AG04450 (cell line): ENCODE measurements at regions not wholly inside any gene's neighbourhood (a gene's known extent, or its start where the extent isn't known, plus 50 kb on each side); places are given as distances from the start of the nearest gene placed in this dataset.

Experiments used
- CTCF ChIA-PET: fragments of 300-600, 350-600 bp; formaldehyde crosslinking; extraction: SDS; loops from one replicate; lab custom pipeline; 2022; ENCODE audit warnings: antibody characterized with exemption, inconsistent platforms; lab: Charles Lee
- POLR2A ChIA-PET: fragments of 350-600 bp; formaldehyde crosslinking; extraction: SDS; loops from one replicate; lab custom pipeline; 2021; ENCODE audit warnings: antibody characterized with exemption, inconsistent platforms; lab: Yijun Ruan, JAX
- DNase-seq: peaks from one replicate; pipeline ENCODE4 v3.0.0-alpha.2; 2011; ENCODE audit warnings: low read depth, low spot score
- H3K27ac ChIP-seq: one replicate; pipeline ENCODE4 v1.5.1; 2012; ENCODE audit warnings: low read depth, low read length, control low read depth
- H3K27me3 ChIP-seq: one replicate; pipeline ENCODE4 v1.6.0; 2012; ENCODE audit warnings: low read length; ENCODE audit not compliant: control insufficient read depth, insufficient read depth
- H3K4me3 ChIP-seq: 2 replicates; pipeline ENCODE4 v1.5.1; 2011; ENCODE audit warnings: mild to moderate bottlenecking, low read depth, low read length, control low read depth
- H3K9me3 ChIP-seq: 2 replicates; pipeline ENCODE4 v1.5.1; 2012; ENCODE audit warnings: low read length; ENCODE audit not compliant: control insufficient read depth, insufficient read depth
- TF ChIP-seq, protein P1 (sequence below): IDR thresholded peaks from 2 replicates; pipeline ENCODE4 v1.5.1; 2011; ENCODE audit warnings: low read depth, low read length, control low read depth, inconsistent platforms

GRCh38 chr9:106207298-106207697 is 513.0 kb downstream of the TMEM38B start:
- Histone ChIP-seq H3K9me3 (peaks cover 14% of the 10 kb centered on the region), H3K27me3 (no peaks in the 10 kb centered on the region), H3K27ac (no peak overlapping the region), H3K4me3 (no peak overlapping the region)
- CTCF ChIA-PET, result no interaction called here
- DNase-seq, result no peak
- POLR2A ChIA-PET, result no interaction called here
- TF ChIP-seq, protein P1, sequence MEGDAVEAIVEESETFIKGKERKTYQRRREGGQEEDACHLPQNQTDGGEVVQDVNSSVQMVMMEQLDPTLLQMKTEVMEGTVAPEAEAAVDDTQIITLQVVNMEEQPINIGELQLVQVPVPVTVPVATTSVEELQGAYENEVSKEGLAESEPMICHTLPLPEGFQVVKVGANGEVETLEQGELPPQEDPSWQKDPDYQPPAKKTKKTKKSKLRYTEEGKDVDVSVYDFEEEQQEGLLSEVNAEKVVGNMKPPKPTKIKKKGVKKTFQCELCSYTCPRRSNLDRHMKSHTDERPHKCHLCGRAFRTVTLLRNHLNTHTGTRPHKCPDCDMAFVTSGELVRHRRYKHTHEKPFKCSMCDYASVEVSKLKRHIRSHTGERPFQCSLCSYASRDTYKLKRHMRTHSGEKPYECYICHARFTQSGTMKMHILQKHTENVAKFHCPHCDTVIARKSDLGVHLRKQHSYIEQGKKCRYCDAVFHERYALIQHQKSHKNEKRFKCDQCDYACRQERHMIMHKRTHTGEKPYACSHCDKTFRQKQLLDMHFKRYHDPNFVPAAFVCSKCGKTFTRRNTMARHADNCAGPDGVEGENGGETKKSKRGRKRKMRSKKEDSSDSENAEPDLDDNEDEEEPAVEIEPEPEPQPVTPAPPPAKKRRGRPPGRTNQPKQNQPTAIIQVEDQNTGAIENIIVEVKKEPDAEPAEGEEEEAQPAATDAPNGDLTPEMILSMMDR, result no peak

DNA sequence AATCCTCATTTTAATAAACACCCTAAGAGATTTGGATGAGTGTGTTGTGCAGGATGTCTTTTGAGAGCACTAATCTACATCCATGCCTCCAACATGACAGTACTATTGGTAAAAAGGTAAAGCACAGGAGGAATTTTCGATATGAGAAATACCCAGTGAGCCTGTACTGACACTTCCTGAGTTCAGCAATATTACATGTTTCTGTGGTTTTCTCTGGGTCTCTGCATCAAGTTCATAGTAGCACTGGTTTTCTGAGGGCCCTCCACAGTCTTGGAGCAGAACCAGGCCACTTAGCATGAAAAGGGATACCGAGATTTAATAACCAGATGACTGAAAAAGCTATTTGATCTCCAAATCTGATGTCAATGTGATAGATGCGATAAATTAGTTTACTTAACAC is 524.1 kb downstream of the TMEM38B start:
- TF ChIP-seq, protein P1, result no peak
- ChIA-PET POLR2A (no interaction called here), CTCF (no interaction called here)
- DNase-seq, result no peak
- Histone ChIP-seq H3K27me3 (no peaks in the 10 kb centered on the region), H3K9me3 (peaks cover 3% of the 10 kb centered on the region), H3K27ac (no peak overlapping the region), H3K4me3 (no peak overlapping the region)

DNA sequence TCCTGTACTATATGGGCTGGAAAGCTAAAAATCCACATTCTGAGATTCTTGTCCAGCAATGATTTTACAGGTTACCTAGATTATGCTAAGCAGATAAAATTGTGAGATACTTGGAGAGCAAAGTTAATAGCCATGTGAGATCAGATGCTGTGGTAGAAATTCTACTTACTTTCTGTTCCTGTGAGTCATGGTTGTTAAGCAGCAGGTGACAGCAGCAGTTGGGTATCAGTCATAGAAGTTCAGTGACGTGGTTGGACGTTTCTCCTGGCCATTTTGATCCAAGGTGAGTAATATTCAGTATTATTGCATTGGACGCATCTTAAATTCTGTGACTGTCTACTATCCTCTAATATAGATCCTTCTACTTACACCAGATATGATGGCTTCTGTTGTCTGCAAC is 524.5 kb downstream of the TMEM38B start:
- ChIA-PET CTCF (no interaction called here), POLR2A (no interaction called here)
- Histone ChIP-seq H3K9me3 (peaks cover 3% of the 10 kb centered on the region), H3K4me3 (no peak overlapping the region), H3K27ac (no peak overlapping the region), H3K27me3 (no peaks in the 10 kb centered on the region)
- DNase-seq, result no peak
- TF ChIP-seq, protein P1, result no peak

- TF ChIP-seq, protein P1, result no peak
These were observed 526.1 kb downstream of the TMEM38B start for GRCh38 chr9:106220415-106220814.

GRCh38 chr9:106228861-106229260 is 534.5 kb downstream of the TMEM38B start:
- DNase-seq, result no peak
- Histone ChIP-seq H3K27ac (no peak overlapping the region), H3K4me3 (no peak overlapping the region), H3K27me3 (no peaks in the 10 kb centered on the region), H3K9me3 (no peaks in the 10 kb centered on the region; the same call in 1 of the 2 replicates)
- TF ChIP-seq, protein P1, result no peak
- ChIA-PET POLR2A (no interaction called here), CTCF (no interaction called here)

More at GRCh38 chr9:106220415-106220814, 526.1 kb downstream of the TMEM38B start:
- POLR2A ChIA-PET, result no interaction called here
- no peak for DNase-seq
- H3K4me3 ChIP-seq, result no peak overlapping the region
- H3K9me3 ChIP-seq, result peaks cover 3% of the 10 kb centered on the region; the same call in 1 of the 2 replicates
- no peaks in the 10 kb centered on the region for H3K27me3 ChIP-seq
- CTCF ChIA-PET, result no interaction called here
- no peak overlapping the region for H3K27ac ChIP-seq
